Right atrium auricular region (tissue), 2 donors: ENCODE measurements at regions not wholly inside any gene's neighbourhood (a gene's known extent, or its start where the extent isn't known, plus 50 kb on each side); places are given as distances from the start of the nearest gene placed in this dataset.

Experiments
- DNase-seq: peaks from one replicate; pipeline ENCODE4 v3.0.0-alpha.2; 2019; ENCODE audit warnings: low spot score
- H3K27ac ChIP-seq, 2 donors: fragments of 200-600 bp; sonication (generic); 1 replicate in 1 of 2; 2 replicates in 1 of 2; pipeline ENCODE4 v1.5.1; 2016 to 2019
- H3K27me3 ChIP-seq, 2 donors: fragments of 200-600 bp; sonication (generic); one replicate each; pipeline versions ENCODE4 v1.5.1 to v1.6.0; 2017 to 2019
- H3K36me3 ChIP-seq: fragments of 200-600 bp; sonication (generic); one replicate; pipeline ENCODE4 v1.5.1; 2016
- H3K4me1 ChIP-seq, 2 donors: fragments of 200-600 bp; sonication (generic); one replicate each; pipeline versions ENCODE4 v1.5.1 to v1.6.0; 2017 to 2019
- H3K4me3 ChIP-seq, 2 donors: fragments of 200-600 bp; sonication (generic); 1 replicate in 1 of 2; 2 replicates in 1 of 2; pipeline ENCODE4 v1.5.1; 2017 to 2019; ENCODE audit warnings: mild to moderate bottlenecking in 1 of 2, moderate library complexity in 1 of 2
- H3K9me3 ChIP-seq, 2 donors: fragments of 200-600 bp; sonication (generic); one replicate each; pipeline ENCODE4 v1.5.1; 2019
- CTCF ChIP-seq, 2 donors: fragments of 200-600 bp; sonication (generic); IDR thresholded peaks; one replicate each; pipeline ENCODE4 v1.5.1; 2019; ENCODE audit warnings: antibody characterized with exemption in 2 of 2

- H3K36me3 ChIP-seq, result no peaks in the 10 kb centered on the region
- no peak overlapping the region for H3K4me3 ChIP-seq
- no peak for DNase-seq
- H3K4me1 ChIP-seq, result no peaks in the 10 kb centered on the region
- no peaks in the 10 kb centered on the region for H3K9me3 ChIP-seq
- H3K27ac ChIP-seq, result no peak overlapping the region
- H3K27me3 ChIP-seq, result no peaks in the 10 kb centered on the region
- TF ChIP-seq CTCF (IDR thresholded peaks at IDR 0.05), result no peak
Observed at GRCh38 chr6:120198033-120198432, 848.5 kb upstream of the MAN1A1 start.

GRCh38 chr6:120186080-120186479 lies 836.5 kb upstream of the MAN1A1 start:
- no peak for DNase-seq
- H3K4me1 ChIP-seq, result no peaks in the 10 kb centered on the region
- H3K9me3 ChIP-seq, result peaks cover 0 to 8% of the 10 kb centered on the region in 2 donors
- H3K4me3 ChIP-seq, result no peak overlapping the region
- H3K36me3 ChIP-seq, result no peaks in the 10 kb centered on the region
- H3K27me3 ChIP-seq, result no peaks in the 10 kb centered on the region
- H3K27ac ChIP-seq, result no peak overlapping the region
- TF ChIP-seq CTCF (IDR thresholded peaks at IDR 0.05), result no peak

GRCh38 chr6:120173250-120173649 lies 823.7 kb upstream of the MAN1A1 start:
- Histone ChIP-seq H3K27ac (no peak overlapping the region), H3K27me3 (no peaks in the 10 kb centered on the region), H3K4me3 (no peak overlapping the region), H3K4me1 (no peaks in the 10 kb centered on the region), H3K9me3 (no peaks in the 10 kb centered on the region), H3K36me3 (no peaks in the 10 kb centered on the region)
- DNase-seq, result no peak
- TF ChIP-seq CTCF (IDR thresholded peaks at IDR 0.05), result no peak

GRCh38 chr6:120164531-120164930 lies 815.0 kb upstream of the MAN1A1 start:
- no peak for TF ChIP-seq CTCF (IDR thresholded peaks at IDR 0.05)
- DNase-seq, result no peak
- H3K9me3 ChIP-seq, result no peaks in the 10 kb centered on the region
- H3K4me3 ChIP-seq, result no peak overlapping the region
- H3K27me3 ChIP-seq, result no peaks in the 10 kb centered on the region
- H3K36me3 ChIP-seq, result no peaks in the 10 kb centered on the region
- H3K27ac ChIP-seq, result no peak overlapping the region
- no peaks in the 10 kb centered on the region for H3K4me1 ChIP-seq

GRCh38 chr6:120157873-120158272 lies 808.3 kb upstream of the MAN1A1 start:
- no peak for DNase-seq
- no peak for TF ChIP-seq CTCF (IDR thresholded peaks at IDR 0.05)
- H3K36me3 ChIP-seq, result no peaks in the 10 kb centered on the region
- no peak overlapping the region for H3K27ac ChIP-seq
- no peak overlapping the region for H3K4me3 ChIP-seq
- no peaks in the 10 kb centered on the region for H3K4me1 ChIP-seq
- no peaks in the 10 kb centered on the region for H3K27me3 ChIP-seq
- H3K9me3 ChIP-seq, result no peaks in the 10 kb centered on the region

GRCh38 chr6:120147071-120147871 lies 797.7 kb upstream of the MAN1A1 start:
- Histone ChIP-seq H3K27me3 (no peaks in the 10 kb centered on the region), H3K27ac (no peak overlapping the region), H3K9me3 (no peaks in the 10 kb centered on the region), H3K4me1 (no peaks in the 10 kb centered on the region), H3K4me3 (no peak overlapping the region), H3K36me3 (no peaks in the 10 kb centered on the region)
- no peak for TF ChIP-seq CTCF (IDR thresholded peaks at IDR 0.05)
- DNase-seq, result no peak
